ENCODE measurements at regions not wholly inside any gene's neighbourhood (a gene's known extent, or its start where the extent isn't known, plus 50 kb on each side); places are given as distances from the start of the nearest gene placed in this dataset.

- TF ChIP-seq EZH2phosphoT487 (IDR thresholded peaks at IDR 0.05; ENCODE audit: borderline replicate concordance, low read depth, low read length) = no peak
- no peak for TF ChIP-seq CTCF (conservative IDR thresholded peaks at IDR 0.05; ENCODE audit: low read length)
These were observed 796.6 kb upstream of the DPPA4 start for GRCh38 chr3:110133971-110134370.
